Mesothelial cell of epicardium (in vitro differentiated cells): ENCODE measurements at regions not wholly inside any gene's neighbourhood (a gene's known extent, or its start where the extent isn't known, plus 50 kb on each side); places are given as distances from the start of the nearest gene placed in this dataset.

ENCODE experiments used
- DNase-seq, 2 experiments: peaks; one replicate each; pipeline ENCODE4 v3.0.0; 2021; ENCODE audit warnings: low spot score in 2 of 2; ENCODE audit not compliant: unreplicated experiment in 2 of 2
- H3K27ac Mint-ChIP-seq: 2 replicates; pipeline ENCODE4 v1.8.0; 2021; ENCODE audit warnings: mixed read lengths
- H3K27me3 Mint-ChIP-seq: 2 replicates; pipeline ENCODE4 v1.8.0; 2021; ENCODE audit warnings: low read depth, mixed read lengths
- H3K36me3 Mint-ChIP-seq: 2 replicates; pipeline ENCODE4 v1.8.0; 2021; ENCODE audit warnings: mixed read lengths
- H3K4me1 Mint-ChIP-seq: 2 replicates; pipeline ENCODE4 v1.8.0; 2021; ENCODE audit warnings: mixed read lengths
- H3K4me3 Mint-ChIP-seq: 2 replicates; pipeline ENCODE4 v1.8.0; 2021; ENCODE audit warnings: mild to moderate bottlenecking, moderate library complexity, mixed read lengths
- H3K9me3 Mint-ChIP-seq: 2 replicates; pipeline ENCODE4 v1.8.0; 2021; ENCODE audit warnings: mixed read lengths
- TF ChIP-seq, protein P1 (sequence below): fragments of 200-600 bp; sonication (generic); IDR thresholded peaks from one replicate; pipeline ENCODE4 v1.5.0; 2021; ENCODE audit warnings: antibody characterized with exemption; ENCODE audit not compliant: unreplicated experiment

DNA sequence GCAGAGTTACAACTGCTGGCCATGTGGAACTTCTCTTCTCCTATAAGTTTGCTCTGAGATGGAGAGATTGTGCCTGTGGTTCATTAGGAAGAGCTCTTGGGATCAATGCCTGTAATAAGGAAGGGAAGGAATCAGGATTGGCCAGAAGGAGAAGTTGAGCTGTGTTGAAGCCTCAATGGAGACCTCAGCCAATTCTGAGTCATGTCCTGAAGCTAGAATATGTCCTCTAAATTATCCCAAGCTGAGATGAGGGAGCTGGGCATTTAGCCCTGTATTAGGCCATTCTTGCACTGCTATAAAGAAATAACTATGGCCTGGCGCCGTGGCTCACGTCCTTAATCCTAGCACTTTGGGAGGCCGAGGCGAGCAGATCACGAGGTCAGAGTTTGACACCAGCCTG, 85.4 kb upstream of the DHX15 start:
- no peaks in the 10 kb centered on the region for H3K4me1 Mint-ChIP-seq
- no peak overlapping the region for H3K4me3 Mint-ChIP-seq
- TF ChIP-seq, protein P1, sequence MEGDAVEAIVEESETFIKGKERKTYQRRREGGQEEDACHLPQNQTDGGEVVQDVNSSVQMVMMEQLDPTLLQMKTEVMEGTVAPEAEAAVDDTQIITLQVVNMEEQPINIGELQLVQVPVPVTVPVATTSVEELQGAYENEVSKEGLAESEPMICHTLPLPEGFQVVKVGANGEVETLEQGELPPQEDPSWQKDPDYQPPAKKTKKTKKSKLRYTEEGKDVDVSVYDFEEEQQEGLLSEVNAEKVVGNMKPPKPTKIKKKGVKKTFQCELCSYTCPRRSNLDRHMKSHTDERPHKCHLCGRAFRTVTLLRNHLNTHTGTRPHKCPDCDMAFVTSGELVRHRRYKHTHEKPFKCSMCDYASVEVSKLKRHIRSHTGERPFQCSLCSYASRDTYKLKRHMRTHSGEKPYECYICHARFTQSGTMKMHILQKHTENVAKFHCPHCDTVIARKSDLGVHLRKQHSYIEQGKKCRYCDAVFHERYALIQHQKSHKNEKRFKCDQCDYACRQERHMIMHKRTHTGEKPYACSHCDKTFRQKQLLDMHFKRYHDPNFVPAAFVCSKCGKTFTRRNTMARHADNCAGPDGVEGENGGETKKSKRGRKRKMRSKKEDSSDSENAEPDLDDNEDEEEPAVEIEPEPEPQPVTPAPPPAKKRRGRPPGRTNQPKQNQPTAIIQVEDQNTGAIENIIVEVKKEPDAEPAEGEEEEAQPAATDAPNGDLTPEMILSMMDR = no peak
- no peaks in the 10 kb centered on the region for H3K36me3 Mint-ChIP-seq
- DNase-seq = no peak
- H3K9me3 Mint-ChIP-seq = no peaks in the 10 kb centered on the region
- H3K27ac Mint-ChIP-seq = no peak overlapping the region
- H3K27me3 Mint-ChIP-seq = peaks cover 2% of the 10 kb centered on the region

DNA sequence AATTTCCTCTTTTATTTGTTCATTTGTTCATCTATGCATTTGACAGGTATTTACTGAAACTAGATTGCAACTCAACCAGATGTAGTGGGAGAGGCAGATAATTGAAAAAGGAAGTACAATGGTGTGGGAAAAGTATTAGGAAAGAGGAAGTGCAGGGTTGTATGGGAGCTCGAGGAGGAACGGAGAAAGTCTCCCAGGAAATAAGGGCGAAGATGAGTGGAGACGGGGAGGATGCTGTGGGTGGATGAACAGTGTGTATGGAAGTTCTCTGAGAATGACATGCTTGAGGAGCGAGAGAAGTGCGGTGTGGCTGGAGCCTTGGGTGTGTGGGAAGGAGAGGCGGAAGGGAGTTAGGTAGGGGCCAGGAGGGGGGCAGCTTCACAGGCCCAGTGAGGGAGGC, 87.5 kb upstream of the DHX15 start:
- DNase-seq = no peak
- no peaks in the 10 kb centered on the region for H3K4me1 Mint-ChIP-seq
- H3K36me3 Mint-ChIP-seq = no peaks in the 10 kb centered on the region
- TF ChIP-seq, protein P1 = no peak
- H3K4me3 Mint-ChIP-seq = no peak overlapping the region
- H3K27me3 Mint-ChIP-seq = no peaks in the 10 kb centered on the region
- no peak overlapping the region for H3K27ac Mint-ChIP-seq
- H3K9me3 Mint-ChIP-seq = peaks cover 14% of the 10 kb centered on the region

DNA sequence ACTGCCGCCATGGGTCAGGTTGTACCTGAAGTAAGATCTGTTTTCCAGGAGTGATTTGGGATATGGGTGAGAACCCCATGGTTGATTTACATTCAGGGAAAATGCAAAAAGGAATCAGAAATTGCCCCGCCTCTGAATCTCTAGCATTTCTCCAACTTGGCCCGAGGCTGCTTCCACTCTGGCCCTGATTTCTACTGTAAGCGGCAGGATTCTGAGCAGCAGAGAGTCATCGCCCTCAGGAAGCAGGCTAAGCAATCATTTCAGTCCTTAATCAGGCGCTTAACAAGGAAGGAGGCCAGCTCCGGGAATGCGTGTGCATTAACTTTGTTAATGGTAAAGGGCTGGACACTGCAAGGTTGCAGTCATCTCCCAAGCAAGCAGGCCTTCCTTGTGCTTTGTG, 88.5 kb upstream of the DHX15 start:
- no peak for DNase-seq
- TF ChIP-seq, protein P1 = no peak
- Mint-ChIP-seq H3K4me1 (no peaks in the 10 kb centered on the region), H3K9me3 (peaks cover 16% of the 10 kb centered on the region), H3K27ac (no peak overlapping the region), H3K27me3 (no peaks in the 10 kb centered on the region), H3K36me3 (no peaks in the 10 kb centered on the region), H3K4me3 (no peak overlapping the region)

DNA sequence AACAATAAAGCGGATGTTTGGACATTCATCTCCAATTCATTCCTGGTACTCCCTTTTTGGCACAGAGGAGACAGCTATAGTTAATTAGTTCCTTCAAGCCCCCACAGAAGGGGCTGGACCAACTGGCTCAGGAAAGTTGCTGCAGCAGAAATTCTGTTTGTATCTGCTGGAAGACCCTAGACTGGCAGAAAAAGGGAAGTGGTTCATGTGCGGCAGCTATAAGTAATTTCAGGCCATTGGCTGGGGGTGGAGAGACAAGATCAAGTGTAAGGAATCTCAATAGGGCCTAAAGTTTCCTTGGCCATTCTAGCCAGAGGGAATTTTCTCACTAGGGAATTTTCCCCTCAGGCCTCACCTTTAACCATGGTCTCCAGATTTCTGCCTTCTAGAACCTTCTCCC, 89.9 kb upstream of the DHX15 start:
- no peaks in the 10 kb centered on the region for H3K36me3 Mint-ChIP-seq
- no peak overlapping the region for H3K27ac Mint-ChIP-seq
- TF ChIP-seq, protein P1 = no peak
- no peaks in the 10 kb centered on the region for H3K4me1 Mint-ChIP-seq
- no peak overlapping the region for H3K4me3 Mint-ChIP-seq
- no peak for DNase-seq
- no peaks in the 10 kb centered on the region for H3K27me3 Mint-ChIP-seq
- H3K9me3 Mint-ChIP-seq = peaks cover 16% of the 10 kb centered on the region

DNA sequence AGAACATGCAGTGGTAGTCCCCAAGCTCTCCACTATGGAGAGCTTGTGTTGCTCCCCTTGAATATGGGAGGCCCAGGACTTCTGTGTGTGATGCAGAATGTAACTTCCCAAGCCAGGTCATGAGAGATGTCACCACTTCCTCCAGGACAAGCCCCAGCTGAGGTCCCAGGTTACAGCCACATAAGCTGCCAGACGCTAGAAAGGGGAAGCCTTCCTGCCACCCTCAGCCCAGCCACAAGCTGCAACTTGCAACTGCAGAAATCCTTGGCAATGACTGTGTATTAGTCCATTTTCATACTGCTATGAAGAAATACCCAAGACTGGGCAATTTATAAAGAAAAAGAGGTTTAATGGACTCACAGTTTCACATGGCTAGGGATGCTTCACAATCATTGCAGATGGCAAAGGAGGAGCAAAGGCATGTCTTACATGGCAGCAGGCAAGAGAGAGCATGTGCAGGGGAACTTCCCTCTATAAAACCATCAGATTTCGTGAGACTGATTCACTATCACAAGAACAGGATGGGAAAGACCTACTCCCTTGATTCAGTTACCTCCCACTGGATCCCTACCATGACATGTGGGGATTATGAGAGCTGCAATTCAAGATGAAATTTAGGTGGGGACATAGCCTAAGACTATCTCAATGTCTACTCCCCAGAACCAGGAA, 91.5 kb upstream of the DHX15 start:
- H3K9me3 Mint-ChIP-seq = peaks cover 16% of the 10 kb centered on the region
- peaks cover 7% of the 10 kb centered on the region for H3K27me3 Mint-ChIP-seq
- TF ChIP-seq, protein P1 = no peak
- no peaks in the 10 kb centered on the region for H3K36me3 Mint-ChIP-seq
- H3K4me1 Mint-ChIP-seq = no peaks in the 10 kb centered on the region
- no peak overlapping the region for H3K27ac Mint-ChIP-seq
- H3K4me3 Mint-ChIP-seq = no peak overlapping the region
- DNase-seq = no peak

DNA sequence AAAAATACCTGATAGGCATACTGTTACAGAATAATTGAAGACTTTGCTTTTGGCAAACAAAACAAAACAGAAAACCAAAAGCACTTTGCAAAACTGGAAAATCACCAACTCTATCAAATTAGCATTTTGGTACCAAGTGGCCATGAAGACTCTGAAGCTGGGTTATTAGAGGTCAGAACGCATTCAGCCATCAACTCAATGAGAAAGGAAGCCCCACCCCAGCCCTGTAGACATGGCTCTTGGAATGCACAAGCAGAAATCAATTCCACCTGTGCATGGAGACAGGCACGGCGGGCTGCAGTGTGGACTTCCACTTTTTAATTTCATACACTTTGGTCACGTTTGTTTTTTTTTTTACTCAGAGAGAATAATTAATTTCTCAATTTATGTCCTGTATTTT, 93.6 kb upstream of the DHX15 start:
- Mint-ChIP-seq H3K9me3 (peaks cover 16% of the 10 kb centered on the region), H3K4me1 (peaks cover 2% of the 10 kb centered on the region), H3K36me3 (no peaks in the 10 kb centered on the region), H3K27me3 (peaks cover 11% of the 10 kb centered on the region), H3K27ac (no peak overlapping the region), H3K4me3 (no peak overlapping the region)
- no peak for DNase-seq
- TF ChIP-seq, protein P1 = no peak
